Activated CD4-positive, alpha-beta T cell treated with anti-CD3 and anti-CD28 coated beads, Interleukin-2, amount 50 U/mL, for 1 hour (primary cell): ENCODE measurements at regions not wholly inside any gene's neighbourhood (a gene's known extent, or its start where the extent isn't known, plus 50 kb on each side); places are given as distances from the start of the nearest gene placed in this dataset.
"Not testable (repeated sequence)": the region's sequence is repeated elsewhere in the genome, so short reads cannot be mapped to it uniquely, and the experiment has no call there.

ENCODE experiments used
- DNase-seq: peaks from one replicate; pipeline ENCODE4 v3.0.0-alpha.2; 2020

- DNase-seq, result no peak
Observed at GRCh38 chr14:87286826-87287225, 706.2 kb downstream of the GALC start.

DNA sequence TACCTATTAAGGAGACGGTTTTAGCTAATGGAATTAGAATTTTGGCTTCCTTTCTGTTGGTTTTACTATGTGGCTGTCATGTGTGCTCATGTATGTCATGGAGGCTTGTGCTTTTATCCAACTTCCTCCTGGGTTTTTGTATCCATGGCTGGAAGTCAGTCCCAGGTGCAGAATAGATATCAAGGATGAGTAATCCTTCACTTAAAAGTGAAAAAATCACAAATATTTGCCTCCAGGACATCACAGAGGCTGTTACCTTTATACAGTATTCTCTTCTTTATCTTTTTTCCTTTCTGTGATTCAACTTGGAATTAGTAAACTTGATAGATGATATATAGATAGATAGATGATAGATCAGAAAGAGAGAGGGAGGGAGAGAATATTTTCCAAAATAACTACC lies 706.8 kb downstream of the GALC start:
- DNase-seq, result no peak

DNA sequence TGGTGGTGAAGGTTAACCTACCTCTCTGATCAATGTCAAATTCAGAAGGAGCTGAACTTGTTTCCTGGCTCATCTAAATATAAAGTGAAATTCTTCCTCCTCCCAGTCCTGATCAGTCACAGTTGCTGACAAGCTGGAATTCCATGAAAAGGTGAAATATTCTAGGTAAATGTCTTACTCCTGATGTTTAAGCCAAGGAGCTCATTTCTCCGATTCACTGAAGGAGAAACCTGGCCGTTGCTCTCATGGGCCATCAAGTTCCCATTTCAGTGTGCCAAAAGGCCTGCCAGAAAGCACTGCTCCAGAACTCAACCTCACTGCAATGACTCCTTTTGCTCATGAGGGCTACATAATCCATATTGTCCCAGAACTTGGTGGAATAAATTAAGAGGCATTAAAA lies 707.5 kb downstream of the GALC start:
- no peak for DNase-seq

DNA sequence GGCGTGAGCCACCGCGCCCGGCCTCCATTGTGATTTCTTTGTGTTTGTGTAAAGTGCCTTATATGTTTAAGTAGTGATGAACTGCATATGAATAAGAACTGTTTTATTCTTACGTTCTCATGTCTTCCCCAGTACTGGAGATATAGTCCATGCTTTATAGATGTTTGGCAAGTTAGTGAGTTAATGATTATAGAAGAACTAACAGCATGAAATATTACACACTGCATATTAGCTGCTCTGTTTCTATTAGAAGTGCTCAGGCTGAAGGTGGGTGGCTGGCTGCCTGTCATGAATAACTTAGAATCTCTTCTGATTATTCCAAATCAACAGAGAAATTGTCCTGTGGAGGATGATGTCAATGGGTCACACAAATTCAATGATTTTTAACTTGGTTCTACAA lies 709.4 kb downstream of the GALC start:
- DNase-seq, result no peak

DNA sequence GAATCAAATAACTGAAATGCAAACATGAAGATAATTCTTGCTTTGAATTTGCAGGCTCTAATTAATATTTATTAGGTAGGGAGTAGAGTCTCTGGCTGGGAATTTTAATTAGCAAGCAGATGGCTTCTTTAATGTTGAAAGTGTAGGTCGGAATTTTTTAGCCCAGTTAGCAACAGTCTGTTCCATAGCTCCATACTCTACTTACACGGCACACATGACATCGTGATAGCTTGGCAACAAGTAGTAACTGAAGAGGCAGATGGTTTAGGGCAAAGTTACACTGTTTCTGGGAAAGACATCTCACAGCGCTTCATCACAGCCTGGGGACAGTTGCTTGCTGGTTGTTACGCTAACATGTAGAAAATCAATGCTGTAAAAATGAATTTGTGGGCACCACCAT lies 710.7 kb downstream of the GALC start:
- no peak for DNase-seq

GRCh38 chr14:87278415-87278814 lies 714.6 kb downstream of the GALC start:
- no peak for DNase-seq

- no peak for DNase-seq
Observed at GRCh38 chr14:87271331-87271730, 721.7 kb downstream of the GALC start.

DNA sequence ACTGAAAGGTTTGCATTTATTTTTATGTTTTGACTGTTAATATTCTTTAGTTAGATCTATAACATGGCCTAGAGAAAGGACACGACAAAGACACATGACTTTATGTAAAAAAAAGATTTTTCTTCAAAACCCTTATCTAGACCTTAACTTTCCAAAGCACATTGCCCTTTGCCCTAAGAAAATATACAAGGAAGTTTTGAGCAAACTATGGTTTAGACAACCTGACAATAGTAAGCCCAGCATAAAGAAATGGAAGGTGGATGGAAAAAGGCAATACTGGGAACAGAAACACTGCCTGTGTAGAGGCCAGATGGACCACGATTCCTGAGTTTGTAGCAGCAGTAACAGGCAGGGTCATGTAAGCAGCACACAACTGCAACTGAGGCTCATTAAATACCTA lies 724.0 kb downstream of the GALC start:
- DNase-seq, result no peak

DNA sequence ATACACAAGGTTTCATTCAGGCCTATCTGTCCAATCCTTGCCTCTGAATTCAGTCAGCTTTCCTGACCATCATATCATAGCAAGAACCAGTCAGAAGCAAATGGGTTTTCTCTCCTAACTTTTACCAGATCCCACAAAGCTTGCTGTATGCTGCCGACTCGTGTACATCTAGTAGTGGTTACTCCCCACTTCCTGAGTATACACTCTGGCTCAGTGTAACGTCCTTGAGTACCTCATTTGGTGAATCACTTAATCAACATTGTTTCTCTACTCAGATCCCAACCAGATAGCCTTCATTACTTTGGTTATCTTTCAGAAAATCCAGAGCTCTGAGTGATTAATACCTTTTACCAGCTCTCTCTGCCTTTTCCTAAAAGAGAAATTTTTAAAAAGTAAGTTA lies 728.2 kb downstream of the GALC start:
- DNase-seq, result no peak

- no peak for DNase-seq
Observed at GRCh38 chr14:87264272-87264785, 728.7 kb downstream of the GALC start.

- DNase-seq, result no peak
Observed at GRCh38 chr14:87261621-87262020, 731.4 kb downstream of the GALC start.

DNA sequence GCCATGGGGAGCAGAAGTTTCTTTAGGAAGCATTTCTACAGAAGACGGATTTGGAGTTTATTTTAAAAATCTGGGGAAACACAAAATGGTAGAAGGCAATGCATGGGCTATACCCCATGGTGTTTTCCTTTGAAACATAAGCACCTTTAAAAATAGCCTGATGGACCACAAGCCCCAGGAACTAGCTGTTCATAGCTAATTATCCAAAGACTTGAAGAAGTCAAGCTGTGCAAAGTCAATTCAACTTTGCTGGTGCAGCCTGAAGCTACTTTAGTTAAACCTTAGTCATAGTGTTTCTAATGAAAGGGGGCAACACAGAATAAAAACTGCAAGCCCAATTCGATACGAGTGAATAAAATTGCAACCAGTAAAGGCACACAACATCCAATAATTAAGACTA lies 732.5 kb downstream of the GALC start:
- DNase-seq, result no peak

DNA sequence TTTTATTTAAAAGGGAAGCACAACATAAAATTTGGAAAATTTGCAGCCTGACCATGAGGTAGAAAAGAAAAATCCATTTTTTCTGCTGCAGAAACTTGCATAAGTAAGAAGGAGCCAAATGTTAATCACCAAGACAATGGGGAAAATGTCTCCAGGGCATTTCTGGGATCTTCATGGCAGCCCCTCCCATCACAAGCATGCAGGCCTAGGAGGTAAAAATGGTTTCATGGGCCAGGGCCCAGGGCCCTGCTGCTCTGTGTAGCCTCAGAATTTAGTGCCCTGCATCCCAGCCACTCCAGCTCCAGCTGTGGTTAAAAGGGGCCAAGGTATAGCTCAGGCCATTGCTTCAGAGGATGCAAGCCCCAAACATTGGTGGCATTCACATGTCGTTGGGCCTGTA lies 735.6 kb downstream of the GALC start:
- no peak for DNase-seq

GRCh38 chr14:87255058-87255457 lies 737.9 kb downstream of the GALC start:
- DNase-seq, result no peak

DNA sequence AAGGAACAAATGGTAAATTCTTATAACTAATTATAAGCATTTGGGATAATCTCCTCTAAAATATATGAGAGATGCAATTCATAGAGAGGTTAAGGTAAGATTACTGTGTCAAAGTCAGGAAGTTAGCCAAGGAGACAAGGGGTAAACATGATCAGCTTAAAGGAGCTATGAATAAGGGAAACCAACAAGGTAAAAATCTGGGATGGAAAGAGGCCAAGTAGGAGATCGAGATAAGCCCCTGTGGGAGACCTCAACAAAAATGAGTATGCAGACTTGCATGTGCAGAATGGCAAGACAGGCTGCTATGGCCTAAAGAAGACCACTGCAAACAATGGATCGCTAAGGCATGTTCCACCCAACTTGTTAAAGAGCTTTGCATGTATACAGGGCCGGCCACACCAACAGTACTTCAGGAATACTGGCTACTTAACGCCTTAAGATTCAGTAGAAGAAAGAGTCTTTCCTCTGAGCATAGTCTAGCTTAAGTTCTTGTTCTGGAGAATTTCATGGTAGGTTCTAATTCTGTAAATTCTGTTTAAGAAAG lies 738.6 kb downstream of the GALC start:
- no peak for DNase-seq

GRCh38 chr14:87253791-87254190 lies 739.2 kb downstream of the GALC start:
- DNase-seq, result not testable (repeated sequence)

GRCh38 chr14:87252103-87252502 lies 740.9 kb downstream of the GALC start:
- no peak for DNase-seq

DNA sequence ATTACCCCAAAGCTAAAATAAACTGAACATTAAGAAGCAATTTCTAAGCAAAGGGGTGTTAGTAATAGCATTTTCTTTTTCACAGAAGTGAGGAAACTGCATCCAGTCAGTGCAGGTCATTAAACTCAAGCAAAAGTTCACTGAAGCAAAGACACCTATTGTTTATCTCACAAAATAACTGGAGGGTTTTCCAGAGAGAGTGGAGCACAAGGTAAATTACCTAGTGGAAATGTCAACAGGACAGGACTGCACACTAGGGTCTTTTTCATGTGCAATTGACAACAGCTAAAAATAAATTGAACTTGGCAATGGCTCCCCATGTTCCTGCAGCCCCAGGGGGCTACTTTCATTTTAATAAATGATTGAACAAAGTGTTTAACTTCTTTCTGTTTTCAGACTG lies 742.0 kb downstream of the GALC start:
- DNase-seq, result no peak

DNA sequence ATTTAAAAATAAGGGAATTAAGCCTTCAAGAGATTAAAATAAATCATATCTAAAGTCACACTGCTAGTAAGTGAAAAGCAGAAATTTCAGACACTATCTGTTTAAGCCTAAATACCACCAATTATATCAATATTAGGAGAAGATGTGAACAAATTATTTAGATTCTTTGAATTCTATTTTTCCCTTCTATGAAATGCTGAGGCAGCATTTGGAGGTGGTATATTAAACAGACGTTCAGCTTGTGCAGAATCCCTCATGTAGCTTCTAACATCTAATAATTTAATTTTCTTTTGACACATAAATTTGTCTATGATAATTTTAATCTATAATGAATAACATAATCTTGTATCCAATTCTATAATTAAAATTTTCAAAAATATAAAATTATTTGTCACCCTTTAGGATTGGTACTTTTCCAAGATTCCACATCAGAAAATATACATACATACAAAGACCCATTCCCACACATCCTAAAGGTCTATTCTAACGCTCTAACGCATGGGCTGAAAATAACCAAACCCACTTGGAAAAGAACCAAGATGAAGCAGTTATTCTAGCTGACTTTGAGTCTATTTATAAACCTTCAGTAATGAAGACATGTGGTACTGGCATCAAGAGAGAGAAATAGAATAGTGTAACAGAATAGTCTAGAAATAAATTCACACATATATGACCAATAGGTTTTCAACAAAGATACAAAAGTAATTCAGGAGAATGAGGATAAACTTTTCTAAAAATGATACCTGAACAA lies 751.8 kb downstream of the GALC start:
- no peak for DNase-seq

GRCh38 chr14:87240319-87240718 lies 752.7 kb downstream of the GALC start:
- DNase-seq, result not testable (repeated sequence)

GRCh38 chr14:87233806-87234384 lies 759.1 kb downstream of the GALC start:
- no peak for DNase-seq

DNA sequence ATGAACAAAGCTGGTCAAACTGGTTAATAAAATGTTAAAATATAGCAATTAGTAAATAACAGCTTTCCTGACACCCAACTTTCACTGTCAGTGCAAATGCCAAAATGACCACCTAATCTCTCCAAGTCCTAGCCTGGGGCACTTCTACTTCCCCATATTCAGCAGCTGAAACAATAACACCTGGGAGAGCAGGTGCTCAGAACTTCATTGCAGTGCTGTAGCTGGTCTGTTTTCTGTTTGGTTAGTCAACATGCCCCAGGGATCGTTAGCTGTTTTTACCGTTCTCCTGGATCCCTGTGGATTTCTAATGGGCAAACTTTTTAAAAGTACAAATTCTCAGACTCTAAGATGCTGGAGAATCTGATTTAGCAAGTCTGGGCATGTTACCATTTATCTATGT lies 759.7 kb downstream of the GALC start:
- DNase-seq, result no peak

DNA sequence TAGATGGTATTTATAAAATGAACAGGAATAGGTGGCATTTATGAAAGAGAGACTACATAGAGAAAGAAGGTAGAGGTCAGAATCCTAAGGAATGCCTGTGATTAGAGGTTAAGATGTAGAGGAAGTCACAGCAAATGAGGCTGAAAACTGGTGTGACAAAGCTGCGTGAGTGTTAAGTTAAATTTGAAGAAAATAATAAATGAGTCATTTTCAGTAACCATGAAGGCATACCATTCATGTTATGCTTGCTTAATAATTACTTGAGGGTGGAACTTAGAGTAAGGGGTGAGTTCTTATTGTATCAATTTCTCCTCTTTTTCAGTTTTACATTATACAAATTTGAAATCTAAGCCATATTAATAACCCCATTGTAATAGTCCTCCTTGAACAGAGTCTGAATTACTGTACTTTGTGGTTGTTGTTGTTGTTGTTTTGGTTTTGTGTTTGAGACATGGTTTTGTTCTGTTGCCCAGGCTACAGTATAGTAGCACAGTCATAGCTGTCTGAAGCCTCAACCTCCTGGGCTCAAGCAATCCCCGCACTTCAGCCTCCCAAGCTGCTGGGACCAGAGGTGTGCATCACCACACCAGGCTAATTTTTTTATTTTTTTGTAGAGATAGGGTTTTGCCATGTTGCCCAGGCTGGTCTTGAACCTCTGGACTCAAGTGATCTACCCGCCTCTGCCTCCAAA lies 761.5 kb downstream of the GALC start:
- no peak for DNase-seq

DNA sequence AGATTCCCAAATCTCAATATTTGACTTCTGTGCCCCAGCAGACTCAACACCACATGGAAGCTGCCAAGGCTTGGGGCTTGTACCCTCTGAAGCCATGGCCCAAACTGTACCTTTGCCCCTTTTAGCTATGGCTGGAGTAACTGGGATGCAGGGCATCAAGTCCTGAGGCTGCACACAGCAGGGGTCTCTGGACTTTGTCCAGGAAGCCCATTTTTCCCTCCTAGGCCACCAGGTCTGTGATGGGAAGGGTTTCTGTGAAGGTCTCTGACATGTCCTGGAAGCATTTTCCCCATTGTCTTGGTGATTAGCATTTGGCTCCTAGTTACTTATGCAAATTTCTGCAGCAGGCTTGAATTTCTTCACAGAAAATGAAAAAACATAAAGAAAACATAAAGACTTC lies 762.3 kb downstream of the GALC start:
- no peak for DNase-seq
